K562 (cell line): ENCODE measurements at regions not wholly inside any gene's neighbourhood (a gene's known extent, or its start where the extent isn't known, plus 50 kb on each side); places are given as distances from the start of the nearest gene placed in this dataset.

Experiments used
- ATAC-seq: fragments of 200-7000 bp; cut with Tn5 transposase; 3 replicates; pipeline ENCODE4 v1.9.1; 2020; ENCODE audit warnings: moderate library complexity
- BruUV-seq: library from RNA; stranded (reverse); fragments of 400-500 nt; replicated peaks from 2 replicates; lab custom pipeline; 2021; lab: Mats Ljungman, UMichigan
- CTCF ChIA-PET: fragments of 300-600 bp; formaldehyde crosslinking; extraction: SDS; loops from one replicate; lab custom pipeline; 2021; ENCODE audit warnings: low intra/inter-chr PET ratio; lab: Yijun Ruan, JAX
- POLR2A ChIA-PET: fragments of 300-600, 350-650 bp; sonication (Branson Sonifier 250); formaldehyde crosslinking; extraction: SDS; loops from one replicate; lab custom pipeline; 2021; ENCODE audit warnings: antibody characterized with exemption, inconsistent platforms; lab: Yijun Ruan, JAX
- DNase-seq, 4 experiments: peaks; one replicate each; pipeline versions ENCODE4 v3.0.0 to v3.0.0-alpha.2; 2011 to 2018; ENCODE audit warnings: low spot score in 3 of 4, mixed read lengths in 3 of 4; ENCODE audit errors: extremely low read depth in 1 of 4
- FAIRE-seq: peaks from 2 replicates; lab custom pipeline; 2011; peaks lifted over from hg19 to GRCh38; lab: Jason Lieb, UNC
- H2AFZ ChIP-seq: 2 replicates; pipeline ENCODE4 v1.6.0; 2011; ENCODE audit warnings: low read depth, low read length, control low read depth, inconsistent platforms
- H3K27ac ChIP-seq: fragments of 200-600 bp; 3 replicates; pipeline ENCODE4 v1.8.0; 2011; ENCODE audit warnings: low read depth, mild to moderate bottlenecking, control low read depth, inconsistent platforms, low read length, moderate library complexity, mixed read lengths; ENCODE audit errors: extremely low read depth
- H3K27me3 ChIP-seq, 2 experiments: fragments of 300-600 bp in 1 of 2; 2 replicates in 1 of 2; 3 replicates in 1 of 2; pipeline versions ENCODE4 v1.6.0 to v1.8.0; 2011; ENCODE audit warnings: inconsistent platforms in 2 of 2, low read length in 2 of 2, mild to moderate bottlenecking in 1 of 2, mixed read lengths in 1 of 2, moderate library complexity in 1 of 2; ENCODE audit not compliant: control insufficient read depth in 2 of 2, insufficient read depth in 2 of 2
- H3K36me3 ChIP-seq: fragments of 300-600 bp; 3 replicates; pipeline ENCODE4 v1.8.0; 2011; ENCODE audit warnings: mild to moderate bottlenecking, low read length, inconsistent platforms; ENCODE audit not compliant: control insufficient read depth, insufficient read depth
- H3K4me1 ChIP-seq, 2 experiments: fragments of 200-600 bp in 1 of 2; replicated peaks in 1 of 2; 2 replicates in 1 of 2; 3 replicates in 1 of 2; pipeline versions ENCODE4 v1.5.1 to v1.8.0; 2011; ENCODE audit warnings: inconsistent platforms in 2 of 2, low read length in 2 of 2, mild to moderate bottlenecking in 1 of 2, mixed read lengths in 1 of 2, moderate library complexity in 1 of 2; ENCODE audit not compliant: control insufficient read depth in 2 of 2, insufficient read depth in 2 of 2
- H3K4me2 ChIP-seq: 2 replicates; pipeline ENCODE4 v1.6.1; 2011; ENCODE audit warnings: low read length, control low read depth, inconsistent platforms, mixed read lengths; ENCODE audit not compliant: insufficient read depth
- H3K4me3 ChIP-seq: fragments of 200-600 bp; sonication (generic), shearing (Covaris generic); 2 replicates; pipeline ENCODE4 v1.5.1; 2016; ENCODE audit warnings: control low read depth, inconsistent platforms
- H3K79me2 ChIP-seq: fragments of 200-600 bp; 3 replicates; pipeline ENCODE4 v1.8.0; 2011; ENCODE audit warnings: low read length, inconsistent platforms; ENCODE audit not compliant: control insufficient read depth, insufficient read depth
- H3K9ac ChIP-seq, 2 experiments: 2 replicates each; pipeline versions ENCODE4 v1.6.0 to v1.6.1; 2011; ENCODE audit warnings: low read depth in 2 of 2, low read length in 2 of 2, control low read depth in 1 of 2, inconsistent platforms in 1 of 2, mild to moderate bottlenecking in 1 of 2, mixed read lengths in 1 of 2; ENCODE audit not compliant: insufficient read depth in 1 of 2
- H3K9me1 ChIP-seq: one replicate; pipeline ENCODE4 v1.6.0; 2011; ENCODE audit warnings: inconsistent platforms, mild to moderate bottlenecking, low read length, moderate library complexity; ENCODE audit not compliant: control insufficient read depth, insufficient read depth
- H3K9me3 ChIP-seq: replicated peaks from 2 replicates; pipeline ENCODE4 v1.5.1; 2011; ENCODE audit warnings: low read depth, low read length, inconsistent platforms; ENCODE audit not compliant: control insufficient read depth, insufficient read depth
- H4K20me1 ChIP-seq: replicated peaks from 2 replicates; pipeline ENCODE4 v1.6.1; 2011; ENCODE audit warnings: low read length, inconsistent platforms, mixed read lengths; ENCODE audit not compliant: control insufficient read depth, insufficient read depth
- EZH2 ChIP-seq: IDR thresholded peaks from 2 replicates; pipeline ENCODE4 v1.6.1; 2012; ENCODE audit warnings: low read depth, mild to moderate bottlenecking, inconsistent platforms, low read length, borderline replicate concordance
- FOXK2 ChIP-seq, 2 experiments: fragments of 450-650 bp; IDR thresholded peaks in 1 of 2; conservative IDR thresholded peaks in 1 of 2; 2 replicates each; pipeline ENCODE4 v1.6.1; 2016; ENCODE audit warnings: low read depth in 2 of 2, mild to moderate bottlenecking in 1 of 2
- GABPB1 ChIP-seq: sonication (generic); formaldehyde crosslinking; IDR thresholded peaks from 2 replicates; pipeline ENCODE4 v1.8.0; 2022; ENCODE audit warnings: mild to moderate bottlenecking, missing genetic modification reagents
- HCFC1 ChIP-seq: IDR thresholded peaks from 2 replicates; pipeline ENCODE4 v1.6.1; 2012; ENCODE audit warnings: low read depth, low read length, improper control_type of control experiment
- MNT ChIP-seq, 2 experiments: fragments of 450-650 bp; conservative IDR thresholded peaks; 2 replicates each; pipeline ENCODE4 v1.6.1; 2017; ENCODE audit warnings: mild to moderate bottlenecking in 2 of 2, moderate library complexity in 2 of 2
- MTA1 ChIP-seq: fragments of 450-650 bp; IDR thresholded peaks from 2 replicates; pipeline ENCODE4 v1.6.1; 2017; ENCODE audit warnings: borderline replicate concordance
- PTTG1 ChIP-seq: fragments of 450-650 bp; IDR thresholded peaks from 2 replicates; pipeline ENCODE4 v1.6.1; 2016; ENCODE audit warnings: low read depth, mild to moderate bottlenecking, missing genetic modification characterization, missing compliant biosample characterization
- XRCC5 ChIP-seq: fragments of 200-400 bp; formaldehyde crosslinking; IDR thresholded peaks from 2 replicates; pipeline ENCODE4 v1.6.1; 2017; ENCODE audit warnings: low read depth, mild to moderate bottlenecking, low read length
- ZNF133 ChIP-seq: fragments of 250-450 bp; sonication (Bioruptor Pico); IDR thresholded peaks from 2 replicates; pipeline ENCODE4 v1.4.0; 2020; ENCODE audit warnings: mild to moderate bottlenecking
- ZNF280A ChIP-seq: fragments of 450-650 bp; IDR thresholded peaks from 2 replicates; pipeline ENCODE4 v1.6.1; 2018; ENCODE audit warnings: mild to moderate bottlenecking, low read depth; ENCODE audit not compliant: partially characterized antibody
- WGBS: fragments of 100-300 bp; shearing (Covaris generic); methylation state at CpG from one replicate; pipeline ENCODE4 v1.1.6; 2016; ENCODE audit warnings: low coverage, mixed read lengths; ENCODE audit not compliant: insufficient coverage; ENCODE audit errors: missing lambda C conversion rate; 5-methylcytosine and 5-hydroxymethylcytosine counted together
- in situ Hi-C: fragments of 300-500 bp; cut with MboI; formaldehyde crosslinking; loops from 4 replicates; pipeline ENCODE4 v1.15.0; 2018; ENCODE audit warnings: inconsistent platforms, mixed read lengths
- intact Hi-C: fragments of 100-400 bp; cut with micrococcal nuclease; formaldehyde crosslinking; loops from 2 replicates; pipeline ENCODE4 v1.14.2; 2022

- in situ Hi-C loops = no loop called here
- Histone ChIP-seq H3K4me3 (no peak overlapping the region), H3K27ac (no peak overlapping the region), H3K36me3 (no peaks in the 10 kb centered on the region), H3K4me1 (no peaks in the 10 kb centered on the region), H3K9me3 (no peaks in the 10 kb centered on the region), H3K79me2 (no peaks in the 10 kb centered on the region), H3K4me2 (no peak overlapping the region), H3K27me3 (peaks cover 32 to 55% of the 10 kb centered on the region in 2 experiments), H4K20me1 (no peaks in the 10 kb centered on the region), H3K9ac (no peak overlapping the region), H3K9me1 (no peaks in the 10 kb centered on the region), H2AFZ (no peak overlapping the region)
- ATAC-seq (no peak), DNase-seq (no peak), FAIRE-seq (no peak)
- intact Hi-C loops = no loop called here
- ChIA-PET POLR2A (interaction anchor here (0.5 to 0.7 kb wide), 2 partner anchors 30 to 262 kb away, joined by 3 read pairs; no protein-coding TSS in a partner anchor), CTCF (no interaction called here)
- no peak for TF ChIP-seq ZNF280A
- no peak for TF ChIP-seq EZH2
- no peak for TF ChIP-seq ZNF133 (CRISPR knock-in tag)
- TF ChIP-seq HCFC1 = no peak
- no peak for TF ChIP-seq XRCC5
- no TSS peak for BruUV-seq
- WGBS = 0% methylated on average over 3 of the region's 3 CpGs
These were observed 139.1 kb downstream of the VAPA start for GRCh38 chr18:10052871-10053270.

GRCh38 chr18:10053861-10054260 lies 140.0 kb downstream of the VAPA start:
- intact Hi-C loops (no loop called here), in situ Hi-C loops (no loop called here)
- Histone ChIP-seq H3K27me3 (peaks cover 35 to 60% of the 10 kb centered on the region in 2 experiments), H4K20me1 (no peaks in the 10 kb centered on the region), H3K9me1 (no peaks in the 10 kb centered on the region), H3K9ac (no peak overlapping the region), H3K9me3 (no peaks in the 10 kb centered on the region), H3K4me1 (no peaks in the 10 kb centered on the region), H2AFZ (no peak overlapping the region), H3K36me3 (no peaks in the 10 kb centered on the region), H3K4me2 (no peak overlapping the region), H3K4me3 (no peak overlapping the region), H3K27ac (no peak overlapping the region), H3K79me2 (no peaks in the 10 kb centered on the region)
- DNase-seq (no peak), ATAC-seq (no peak), FAIRE-seq (no peak)
- TF ChIP-seq GABPB1 (CRISPR knock-in tag) (no peak), PTTG1 (tag) (no peak), MTA1 (no peak), FOXK2 (conservative IDR thresholded peaks at IDR 0.05 in 1 of 2, IDR thresholded peaks at IDR 0.05 in 1 of 2; ENCODE audit: low read depth in 2 of 2) (no peak), MNT (conservative IDR thresholded peaks at IDR 0.05) (no peak)
- WGBS = 0% methylated on average over 5 of the region's 5 CpGs
- no TSS peak for BruUV-seq
- ChIA-PET CTCF (no interaction called here), POLR2A (interaction anchor here (0.6 kb wide), 1 partner anchor 1620 kb away, joined by 3 read pairs; no protein-coding TSS in a partner anchor)
